OCI-LY7 (cell line): ENCODE measurements at regions not wholly inside any gene's neighbourhood (a gene's known extent, or its start where the extent isn't known, plus 50 kb on each side); places are given as distances from the start of the nearest gene placed in this dataset.

Experiments used
- BruUV-seq: library from RNA; stranded (reverse); fragments of 400-500 nt; replicated peaks from 2 replicates; lab custom pipeline; 2021; lab: Mats Ljungman, UMichigan
- CTCF ChIA-PET: fragments of 300-600 bp; sonication (Branson Sonifier 250); formaldehyde crosslinking; loops from one replicate; lab custom pipeline; 2022; ENCODE audit warnings: antibody characterized with exemption; ENCODE audit not compliant: unreplicated experiment; lab: Charles Lee
- POLR2A ChIA-PET: fragments of 300-600 bp; sonication (Branson Sonifier 250); formaldehyde crosslinking; loops from one replicate; lab custom pipeline; 2022; ENCODE audit warnings: antibody characterized with exemption; lab: Charles Lee
- DNase-seq: peaks from one replicate; pipeline ENCODE4 v3.0.0-alpha.2; 2015; ENCODE audit warnings: low spot score
- H2AFZ ChIP-seq: fragments of 200-600 bp; sonication (generic), shearing (Covaris generic); 2 replicates; pipeline ENCODE4 v1.6.1; 2014; ENCODE audit warnings: mild to moderate bottlenecking, antibody characterized with exemption, low read length, moderate library complexity
- H3K27ac ChIP-seq: fragments of 200-600 bp; sonication (generic); 2 replicates; pipeline ENCODE4 v1.5.1; 2014; ENCODE audit warnings: mixed run types, low read depth, mild to moderate bottlenecking, moderate library complexity, low read length, inconsistent platforms; ENCODE audit not compliant: poor library complexity, severe bottlenecking
- H3K36me3 ChIP-seq: fragments of 200-600 bp; sonication (generic); 2 replicates; pipeline ENCODE4 v1.6.1; 2014; ENCODE audit warnings: mild to moderate bottlenecking, antibody characterized with exemption, low read length, moderate library complexity, mixed read lengths; ENCODE audit not compliant: insufficient read depth
- H3K4me1 ChIP-seq: fragments of 200-600 bp; sonication (generic); 2 replicates; pipeline ENCODE4 v1.5.1; 2014; ENCODE audit warnings: mild to moderate bottlenecking, low read length; ENCODE audit not compliant: insufficient read depth, poor library complexity, severe bottlenecking
- H3K4me2 ChIP-seq: fragments of 200-600 bp; sonication (generic); 2 replicates; pipeline ENCODE4 v1.6.1; 2014; ENCODE audit warnings: mild to moderate bottlenecking, low read length
- H3K4me3 ChIP-seq: fragments of 200-600 bp; sonication (generic); 2 replicates; pipeline ENCODE4 v1.5.1; 2014; ENCODE audit warnings: mild to moderate bottlenecking, low read depth, low read length; ENCODE audit not compliant: poor library complexity, severe bottlenecking
- H3K79me2 ChIP-seq: fragments of 200-600 bp; sonication (generic); 2 replicates; pipeline ENCODE4 v1.6.1; 2016; ENCODE audit warnings: low read depth, mild to moderate bottlenecking, low read length, moderate library complexity, mixed read lengths; ENCODE audit not compliant: insufficient read depth
- H3K9me2 ChIP-seq: fragments of 200-600 bp; sonication (generic); 2 replicates; pipeline ENCODE4 v1.6.1; 2016; ENCODE audit warnings: mild to moderate bottlenecking, low read length, mixed read lengths; ENCODE audit not compliant: insufficient read depth
- H3K9me3 ChIP-seq: fragments of 200-600 bp; sonication (generic); 2 replicates; pipeline ENCODE4 v1.6.1; 2014; ENCODE audit warnings: mild to moderate bottlenecking, mixed run types, low read length, mixed read lengths
- H4K20me1 ChIP-seq: fragments of 200-600 bp; sonication (generic); 2 replicates; pipeline ENCODE4 v1.6.1; 2014; ENCODE audit warnings: mild to moderate bottlenecking, antibody characterized with exemption, low read length, moderate library complexity, mixed read lengths; ENCODE audit not compliant: insufficient read depth
- CTCF ChIP-seq: fragments of 200-600 bp; sonication (generic); conservative IDR thresholded peaks from 2 replicates; pipeline ENCODE4 v1.5.1; 2014; ENCODE audit warnings: mild to moderate bottlenecking, antibody characterized with exemption, low read length, moderate library complexity, mixed read lengths
- EZH2phosphoT487 ChIP-seq: fragments of 200-600 bp; sonication (generic); IDR thresholded peaks from 2 replicates; pipeline ENCODE4 v1.6.1; 2018; ENCODE audit warnings: low read depth, borderline replicate concordance, mild to moderate bottlenecking, mixed run types, antibody characterized with exemption, low read length, moderate library complexity, mixed read lengths
- intact Hi-C: fragments of 100-400 bp; cut with micrococcal nuclease; formaldehyde crosslinking; loops from one replicate; pipeline ENCODE4 v1.10.0; 2022; ENCODE audit not compliant: unreplicated experiment

- Histone ChIP-seq H3K9me2 (no peaks in the 10 kb centered on the region), H4K20me1 (no peaks in the 10 kb centered on the region), H2AFZ (no peak overlapping the region), H3K36me3 (no peaks in the 10 kb centered on the region), H3K27ac (no peak overlapping the region), H3K4me2 (no peak overlapping the region), H3K4me3 (no peak overlapping the region), H3K79me2 (no peaks in the 10 kb centered on the region), H3K4me1 (no peaks in the 10 kb centered on the region), H3K9me3 (no peaks in the 10 kb centered on the region)
- TF ChIP-seq EZH2phosphoT487 (no peak), CTCF (no peak)
- no peak for DNase-seq
- CTCF ChIA-PET, result no interaction called here
- intact Hi-C loops, result no loop called here
- no TSS peak for BruUV-seq
- POLR2A ChIA-PET, result no interaction called here
These were observed 251.5 kb downstream of the WDR11 start for GRCh38 chr10:121102706-121103105.

- no peaks in the 10 kb centered on the region for H3K4me1 ChIP-seq
- TF ChIP-seq CTCF (no peak), EZH2phosphoT487 (no peak)
- no peak for DNase-seq
- intact Hi-C loops, result no loop called here
- CTCF ChIA-PET, result no interaction called here
- H4K20me1 ChIP-seq, result no peaks in the 10 kb centered on the region
- no peak overlapping the region for H3K27ac ChIP-seq
- no peaks in the 10 kb centered on the region for H3K79me2 ChIP-seq
- no peaks in the 10 kb centered on the region for H3K36me3 ChIP-seq
- no peaks in the 10 kb centered on the region for H3K9me2 ChIP-seq
- no peak overlapping the region for H3K4me2 ChIP-seq
- BruUV-seq, result no TSS peak
- H3K4me3 ChIP-seq, result no peak overlapping the region
- H3K9me3 ChIP-seq, result no peaks in the 10 kb centered on the region
- POLR2A ChIA-PET, result no interaction called here
- no peak overlapping the region for H2AFZ ChIP-seq
These were observed 253.4 kb downstream of the WDR11 start for GRCh38 chr10:121104476-121105111.

- H3K79me2 ChIP-seq, result no peaks in the 10 kb centered on the region
- TF ChIP-seq EZH2phosphoT487, result no peak
- TF ChIP-seq CTCF, result no peak
- H4K20me1 ChIP-seq, result no peaks in the 10 kb centered on the region
- no peak overlapping the region for H3K27ac ChIP-seq
- H2AFZ ChIP-seq, result no peak overlapping the region
- CTCF ChIA-PET, result no interaction called here
- H3K4me3 ChIP-seq, result no peak overlapping the region
- H3K36me3 ChIP-seq, result no peaks in the 10 kb centered on the region
- H3K4me2 ChIP-seq, result no peak overlapping the region
- H3K4me1 ChIP-seq, result no peaks in the 10 kb centered on the region
- intact Hi-C loops, result no loop called here
- H3K9me3 ChIP-seq, result no peaks in the 10 kb centered on the region
- BruUV-seq, result no TSS peak
- POLR2A ChIA-PET, result no interaction called here
- no peaks in the 10 kb centered on the region for H3K9me2 ChIP-seq
- no peak for DNase-seq
These were observed 255.4 kb downstream of the WDR11 start for GRCh38 chr10:121106611-121107010.
